ENCODE measurements at regions not wholly inside any gene's neighbourhood (a gene's known extent, or its start where the extent isn't known, plus 50 kb on each side); places are given as distances from the start of the nearest gene placed in this dataset.

DNA sequence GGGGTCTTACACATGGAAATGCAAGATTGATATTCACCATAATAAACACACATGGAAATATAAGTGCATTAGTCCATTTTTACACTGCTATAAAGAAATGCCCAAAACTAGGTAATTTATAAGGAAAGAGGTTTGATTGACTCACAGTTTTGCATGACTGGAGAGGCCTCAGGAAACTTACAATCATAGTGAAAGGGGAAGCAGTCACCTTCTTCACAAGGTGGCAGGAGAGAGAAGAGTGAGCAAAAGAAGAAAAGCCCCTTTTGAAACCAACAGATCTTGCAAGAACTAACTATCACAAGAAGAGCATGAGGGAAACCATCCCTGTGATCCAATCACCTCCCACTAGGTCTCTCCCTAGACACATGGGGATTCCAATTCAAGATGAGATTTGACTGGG is 111.7 kb upstream of the TP63 start:
- TF ChIP-seq POLR2A (IDR thresholded peaks at IDR 0.05; ENCODE audit: low read depth, low read length): no peak
- TF ChIP-seq POLR2AphosphoS5 (IDR thresholded peaks at IDR 0.05; ENCODE audit: low read depth, low read length): no peak
- no peak for TF ChIP-seq TAF1 (IDR thresholded peaks at IDR 0.05; ENCODE audit: borderline replicate concordance, low read depth, low read length)

All from GM12892 (cell line).